ENCODE measurements at regions not wholly inside any gene's neighbourhood (a gene's known extent, or its start where the extent isn't known, plus 50 kb on each side); places are given as distances from the start of the nearest gene placed in this dataset.
"Not testable (repeated sequence)": the region's sequence is repeated elsewhere in the genome, so short reads cannot be mapped to it uniquely, and the experiment has no call there.

DNA sequence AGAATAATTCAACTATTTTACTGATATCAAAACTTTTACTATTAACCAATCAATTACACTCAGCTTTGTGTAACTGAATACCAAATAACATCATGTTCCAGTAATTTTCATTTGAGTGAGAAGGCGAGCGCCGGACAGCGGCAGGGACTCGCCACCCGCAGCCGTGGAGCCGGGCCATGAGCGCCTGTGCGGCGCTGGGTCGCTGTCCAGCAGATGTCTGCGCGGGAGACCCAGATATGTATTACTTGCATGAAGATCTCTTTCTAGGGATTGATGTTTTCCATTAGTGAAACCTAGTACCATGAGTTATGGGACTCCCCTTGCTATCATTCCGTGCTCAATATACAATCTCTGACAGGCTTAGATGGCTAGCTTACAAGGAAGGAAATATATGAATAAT lies 245.1 kb upstream of the PRSS16 start:
- TF ChIP-seq, protein P1, sequence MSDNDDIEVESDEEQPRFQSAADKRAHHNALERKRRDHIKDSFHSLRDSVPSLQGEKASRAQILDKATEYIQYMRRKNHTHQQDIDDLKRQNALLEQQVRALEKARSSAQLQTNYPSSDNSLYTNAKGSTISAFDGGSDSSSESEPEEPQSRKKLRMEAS (IDR thresholded peaks at IDR 0.05; ENCODE audit: low read depth, low read length): no peak
- TF ChIP-seq POLR2A (IDR thresholded peaks at IDR 0.05; ENCODE audit: extremely low read depth, insufficient read length) (no peak), MYC (IDR thresholded peaks at IDR 0.05; ENCODE audit: low read depth, low read length) (no peak)
- TF ChIP-seq, protein P2, sequence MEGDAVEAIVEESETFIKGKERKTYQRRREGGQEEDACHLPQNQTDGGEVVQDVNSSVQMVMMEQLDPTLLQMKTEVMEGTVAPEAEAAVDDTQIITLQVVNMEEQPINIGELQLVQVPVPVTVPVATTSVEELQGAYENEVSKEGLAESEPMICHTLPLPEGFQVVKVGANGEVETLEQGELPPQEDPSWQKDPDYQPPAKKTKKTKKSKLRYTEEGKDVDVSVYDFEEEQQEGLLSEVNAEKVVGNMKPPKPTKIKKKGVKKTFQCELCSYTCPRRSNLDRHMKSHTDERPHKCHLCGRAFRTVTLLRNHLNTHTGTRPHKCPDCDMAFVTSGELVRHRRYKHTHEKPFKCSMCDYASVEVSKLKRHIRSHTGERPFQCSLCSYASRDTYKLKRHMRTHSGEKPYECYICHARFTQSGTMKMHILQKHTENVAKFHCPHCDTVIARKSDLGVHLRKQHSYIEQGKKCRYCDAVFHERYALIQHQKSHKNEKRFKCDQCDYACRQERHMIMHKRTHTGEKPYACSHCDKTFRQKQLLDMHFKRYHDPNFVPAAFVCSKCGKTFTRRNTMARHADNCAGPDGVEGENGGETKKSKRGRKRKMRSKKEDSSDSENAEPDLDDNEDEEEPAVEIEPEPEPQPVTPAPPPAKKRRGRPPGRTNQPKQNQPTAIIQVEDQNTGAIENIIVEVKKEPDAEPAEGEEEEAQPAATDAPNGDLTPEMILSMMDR (IDR thresholded peaks at IDR 0.05; ENCODE audit: low read depth, low read length): no peak
- no peak for DNase-seq (ENCODE audit: low read depth)
- H3K4me3 ChIP-seq (ENCODE audit: low read depth, low read length): no peak overlapping the region

DNA sequence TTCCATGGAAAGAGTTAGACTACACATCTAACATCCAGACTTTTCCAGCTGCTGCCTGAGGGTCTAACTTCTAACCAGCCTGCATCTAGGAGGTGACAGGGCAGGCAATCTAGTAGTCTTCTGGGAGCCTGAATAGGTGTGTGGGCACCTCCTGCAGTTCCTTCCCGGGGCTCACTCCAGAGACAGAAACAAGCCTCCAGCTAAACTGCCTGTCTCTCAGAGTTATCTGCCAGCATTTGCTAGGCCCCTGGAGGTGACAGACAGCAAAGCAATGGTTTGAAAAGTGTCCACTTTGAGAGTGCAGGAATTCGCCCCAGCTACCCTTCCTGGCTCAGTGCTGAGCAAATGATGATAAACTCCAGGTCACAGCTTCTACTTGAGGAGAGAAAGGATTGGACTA lies 240.5 kb upstream of the PRSS16 start:
- TF ChIP-seq MYC (IDR thresholded peaks at IDR 0.05; ENCODE audit: low read depth, low read length) (no peak), POLR2A (IDR thresholded peaks at IDR 0.05; ENCODE audit: extremely low read depth, insufficient read length) (no peak)
- TF ChIP-seq, protein P1 (IDR thresholded peaks at IDR 0.05; ENCODE audit: low read depth, low read length): no peak
- TF ChIP-seq, protein P2 (IDR thresholded peaks at IDR 0.05; ENCODE audit: low read depth, low read length): no peak
- DNase-seq (ENCODE audit: low read depth): no peak
- H3K4me3 ChIP-seq (ENCODE audit: low read depth, low read length): no peak overlapping the region

DNA sequence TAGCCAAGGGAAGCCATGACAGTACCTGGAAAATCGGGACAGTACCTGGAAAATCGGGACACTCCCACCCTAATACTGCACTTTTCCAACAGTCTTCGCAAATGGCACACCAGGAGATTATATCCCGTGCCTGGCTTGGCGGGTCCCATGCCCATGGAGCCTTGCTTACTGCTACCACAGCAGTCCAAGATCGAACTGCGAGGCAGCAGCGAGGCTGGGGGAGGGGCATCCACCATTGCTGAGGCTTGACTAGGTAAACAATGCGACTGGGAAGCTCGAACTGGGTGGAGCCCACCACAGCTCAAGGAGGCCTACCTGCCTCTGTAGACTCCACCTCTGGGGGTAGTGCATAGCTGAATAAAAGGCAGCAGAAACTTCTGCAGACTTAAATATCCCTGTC lies 238.9 kb upstream of the PRSS16 start:
- DNase-seq (ENCODE audit: low read depth); H3K4me3 ChIP-seq (ENCODE audit: low read depth, low read length): not testable (repeated sequence)

DNA sequence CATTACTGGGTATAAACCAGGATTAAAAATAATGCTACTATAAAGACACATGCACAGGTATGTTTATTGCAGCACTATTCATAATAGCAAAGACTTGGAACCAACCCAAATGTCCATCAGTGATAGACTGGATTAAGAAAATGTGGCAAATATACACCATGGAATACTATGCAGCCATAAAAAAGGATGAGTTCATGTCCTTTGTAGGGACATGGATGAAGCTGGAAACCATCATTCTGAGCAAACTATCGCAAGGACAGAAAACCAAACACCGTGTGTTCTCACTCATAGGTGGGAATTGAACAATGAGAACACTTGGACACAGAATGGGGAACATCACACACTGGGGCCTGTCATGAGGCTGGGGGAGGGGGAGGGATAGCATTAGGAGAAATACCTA lies 233.4 kb upstream of the PRSS16 start:
- DNase-seq (ENCODE audit: low read depth); H3K4me3 ChIP-seq (ENCODE audit: low read depth, low read length): not testable (repeated sequence)

DNA sequence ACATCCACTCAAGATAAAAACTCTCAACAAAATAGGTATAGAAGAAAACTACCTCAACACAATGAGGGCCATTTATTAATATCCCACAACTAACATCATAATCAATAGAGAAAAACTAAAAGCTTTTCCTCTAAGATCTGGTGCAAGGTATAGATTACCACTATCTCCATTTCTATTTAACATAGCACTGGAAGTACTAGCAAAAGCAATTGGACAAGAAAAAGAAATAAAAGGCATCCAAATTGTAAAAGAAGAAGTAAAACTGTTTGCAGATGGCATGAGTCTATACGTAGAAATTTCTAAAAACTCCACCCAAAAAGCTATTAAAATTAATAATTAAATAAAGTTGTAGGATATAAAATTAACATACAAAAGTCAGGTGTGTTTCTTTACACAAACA lies 230.8 kb upstream of the PRSS16 start:
- no peak for DNase-seq (ENCODE audit: low read depth)
- TF ChIP-seq, protein P2 (IDR thresholded peaks at IDR 0.05; ENCODE audit: low read depth, low read length): no peak
- TF ChIP-seq, protein P1 (IDR thresholded peaks at IDR 0.05; ENCODE audit: low read depth, low read length): no peak
- TF ChIP-seq POLR2A (IDR thresholded peaks at IDR 0.05; ENCODE audit: extremely low read depth, insufficient read length): no peak
- no peak for TF ChIP-seq MYC (IDR thresholded peaks at IDR 0.05; ENCODE audit: low read depth, low read length)
- H3K4me3 ChIP-seq (ENCODE audit: low read depth, low read length): no peak overlapping the region

DNA sequence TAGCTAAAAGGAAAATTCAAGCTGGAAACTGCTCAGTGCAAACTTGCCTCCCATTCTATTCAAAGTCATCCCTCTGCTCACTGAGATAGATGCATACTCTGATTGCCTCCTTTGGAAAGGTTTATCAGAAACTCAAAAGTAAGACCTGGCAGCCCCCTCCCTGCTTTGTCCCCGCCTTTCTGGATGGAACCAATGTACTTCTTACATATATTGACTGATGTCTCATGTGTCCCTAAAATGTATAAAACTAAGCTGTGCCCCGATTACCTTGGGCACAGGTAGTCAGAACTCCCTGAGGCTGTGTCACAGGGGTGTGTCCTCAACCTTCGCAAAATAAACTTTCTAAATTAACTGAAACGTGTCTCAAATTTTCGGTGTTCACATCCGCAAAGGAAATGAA lies 229.1 kb upstream of the PRSS16 start:
- not testable (repeated sequence) for DNase-seq (ENCODE audit: low read depth)

DNA sequence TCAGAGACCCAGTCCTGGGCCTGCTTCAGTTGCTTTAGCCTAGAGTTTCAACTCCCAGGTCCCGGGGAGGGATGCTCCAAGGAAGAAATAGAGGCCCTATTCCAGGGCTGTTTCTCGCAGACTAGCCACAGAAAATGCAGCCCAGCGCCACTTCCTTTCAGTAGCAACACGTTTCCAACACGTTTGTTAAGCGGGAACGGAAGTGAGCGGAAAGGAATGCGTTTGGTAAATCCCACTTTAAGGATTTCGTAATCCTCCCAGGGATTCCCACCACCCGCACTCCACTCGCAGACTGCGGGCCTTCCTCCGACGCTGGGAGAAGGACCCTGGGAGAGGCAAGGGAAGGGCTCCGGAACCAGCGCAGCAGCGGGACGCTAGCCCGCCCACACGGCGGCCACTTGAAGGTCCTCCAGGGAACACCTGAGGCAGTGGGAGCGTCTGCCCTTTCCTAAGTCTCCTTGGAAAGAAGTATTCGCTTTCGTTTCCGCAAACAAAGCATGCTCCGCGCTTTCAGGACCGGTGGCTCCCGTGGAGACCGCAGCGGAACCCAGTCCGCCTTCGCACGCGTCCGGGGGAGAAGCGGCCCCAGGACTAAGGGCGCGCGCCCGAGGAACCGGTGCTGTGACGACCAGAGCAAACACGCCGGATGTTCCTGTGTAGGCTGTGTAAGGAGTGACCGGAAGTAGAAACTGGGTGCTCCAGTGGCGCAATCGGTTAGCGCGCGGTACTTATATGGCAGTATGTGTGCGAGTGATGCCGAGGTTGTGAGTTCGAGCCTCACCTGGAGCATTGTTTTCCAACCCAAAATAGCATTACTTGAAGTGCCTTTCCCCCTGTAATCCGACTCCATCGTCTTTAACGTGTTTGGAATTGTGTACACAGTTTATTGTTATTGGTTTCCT lies 227.6 kb upstream of the PRSS16 start:
- TF ChIP-seq, protein P1 (IDR thresholded peaks at IDR 0.05; ENCODE audit: low read depth, low read length): peak; percentile 48; the same call in 1 of the 2 replicates
- peak; percentile 75 for TF ChIP-seq MYC (IDR thresholded peaks at IDR 0.05; ENCODE audit: low read depth, low read length)
- TF ChIP-seq POLR2A (IDR thresholded peaks at IDR 0.05; ENCODE audit: extremely low read depth, insufficient read length): peak; percentile 76
- TF ChIP-seq, protein P2 (IDR thresholded peaks at IDR 0.05; ENCODE audit: low read depth, low read length): no peak
- peak overlapping the region; percentile 76 for H3K4me3 ChIP-seq (ENCODE audit: low read depth, low read length)
- peak; percentile 93 for DNase-seq (ENCODE audit: low read depth)

More for the DNA sequence above, 229.1 kb upstream of the PRSS16 start:
- not testable (repeated sequence) for H3K4me3 ChIP-seq (ENCODE audit: low read depth, low read length)

All from NB4 (cell line).